ENCODE measurements at regions not wholly inside any gene's neighbourhood (a gene's known extent, or its start where the extent isn't known, plus 50 kb on each side); places are given as distances from the start of the nearest gene placed in this dataset.
"Not testable (repeated sequence)": the region's sequence is repeated elsewhere in the genome, so short reads cannot be mapped to it uniquely, and the experiment has no call there.

DNA sequence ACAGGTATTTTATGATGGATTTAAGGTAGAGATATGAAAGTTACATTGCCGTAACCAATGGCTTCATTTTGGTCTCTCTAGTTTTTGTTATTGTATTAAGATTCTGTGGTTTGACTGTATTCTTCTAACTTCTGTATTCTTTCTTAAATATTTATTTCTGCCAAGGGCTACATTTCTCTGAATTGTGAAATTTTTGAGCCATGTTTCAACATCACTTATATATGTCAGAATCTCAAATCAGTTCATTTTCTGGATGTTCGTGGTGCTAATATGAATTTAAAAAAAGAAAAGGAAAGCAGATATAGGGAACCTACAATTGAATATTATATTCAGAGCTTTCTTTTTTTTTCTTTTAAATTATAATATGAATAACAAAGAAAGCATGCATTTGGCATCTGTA lies 142.7 kb downstream of the ANXA1 start:
- DNase-seq (ENCODE audit: low read depth) = no peak
- TF ChIP-seq, protein P1, sequence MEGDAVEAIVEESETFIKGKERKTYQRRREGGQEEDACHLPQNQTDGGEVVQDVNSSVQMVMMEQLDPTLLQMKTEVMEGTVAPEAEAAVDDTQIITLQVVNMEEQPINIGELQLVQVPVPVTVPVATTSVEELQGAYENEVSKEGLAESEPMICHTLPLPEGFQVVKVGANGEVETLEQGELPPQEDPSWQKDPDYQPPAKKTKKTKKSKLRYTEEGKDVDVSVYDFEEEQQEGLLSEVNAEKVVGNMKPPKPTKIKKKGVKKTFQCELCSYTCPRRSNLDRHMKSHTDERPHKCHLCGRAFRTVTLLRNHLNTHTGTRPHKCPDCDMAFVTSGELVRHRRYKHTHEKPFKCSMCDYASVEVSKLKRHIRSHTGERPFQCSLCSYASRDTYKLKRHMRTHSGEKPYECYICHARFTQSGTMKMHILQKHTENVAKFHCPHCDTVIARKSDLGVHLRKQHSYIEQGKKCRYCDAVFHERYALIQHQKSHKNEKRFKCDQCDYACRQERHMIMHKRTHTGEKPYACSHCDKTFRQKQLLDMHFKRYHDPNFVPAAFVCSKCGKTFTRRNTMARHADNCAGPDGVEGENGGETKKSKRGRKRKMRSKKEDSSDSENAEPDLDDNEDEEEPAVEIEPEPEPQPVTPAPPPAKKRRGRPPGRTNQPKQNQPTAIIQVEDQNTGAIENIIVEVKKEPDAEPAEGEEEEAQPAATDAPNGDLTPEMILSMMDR (IDR thresholded peaks at IDR 0.05; ENCODE audit: control insufficient read depth, insufficient read depth, low read depth, low read length, missing control alignments) = no peak
- no peak overlapping the region for H3K4me3 ChIP-seq (ENCODE audit: control insufficient read depth, low read depth, low read length)

GRCh38 chr9:73325983-73326382 lies 174.3 kb downstream of the ANXA1 start:
- TF ChIP-seq, protein P1 (IDR thresholded peaks at IDR 0.05; ENCODE audit: control insufficient read depth, insufficient read depth, low read depth, low read length, missing control alignments) = no peak
- DNase-seq (ENCODE audit: low read depth) = no peak
- H3K4me3 ChIP-seq (ENCODE audit: control insufficient read depth, low read depth, low read length) = no peak overlapping the region

DNA sequence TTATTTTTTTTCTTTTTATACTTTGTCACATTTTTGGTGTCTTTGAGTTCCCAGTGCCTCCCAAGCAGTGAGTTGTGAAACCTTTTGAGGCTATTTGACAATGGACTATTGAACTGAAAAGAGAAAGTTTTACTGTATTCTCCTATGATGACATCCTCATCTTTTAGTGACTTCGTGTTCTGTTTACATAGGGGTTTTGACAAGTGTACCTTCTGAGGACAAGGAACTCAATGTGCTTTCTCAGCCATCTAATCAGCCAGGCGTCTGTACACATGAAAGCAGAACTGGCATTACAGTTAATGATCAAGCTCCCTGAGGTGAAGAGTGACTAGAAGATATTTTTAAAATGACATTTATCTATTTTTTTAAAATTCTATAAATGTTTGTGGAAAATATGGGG lies 175.5 kb downstream of the ANXA1 start:
- DNase-seq (ENCODE audit: low read depth) = no peak
- no peak overlapping the region for H3K4me3 ChIP-seq (ENCODE audit: control insufficient read depth, low read depth, low read length)
- TF ChIP-seq, protein P1 (IDR thresholded peaks at IDR 0.05; ENCODE audit: control insufficient read depth, insufficient read depth, low read depth, low read length, missing control alignments) = no peak

DNA sequence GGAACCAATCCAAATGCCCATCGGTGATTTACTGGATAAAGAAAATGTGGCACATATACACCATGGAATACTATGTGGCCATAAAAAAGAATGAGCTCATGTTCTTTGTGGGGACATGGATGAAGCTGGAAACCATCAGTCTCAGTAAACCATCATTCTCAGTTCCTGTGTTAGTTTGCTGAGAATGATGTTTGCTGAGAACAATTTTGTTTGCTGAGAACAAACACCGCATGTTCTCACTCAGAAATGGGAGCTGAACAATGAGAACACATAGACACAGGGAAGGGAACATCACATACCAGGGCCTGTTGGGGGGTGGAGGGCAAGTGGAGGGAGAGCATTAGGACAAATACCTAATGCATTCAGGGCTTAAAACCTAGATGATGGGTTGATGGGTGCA lies 185.5 kb downstream of the ANXA1 start:
- not testable (repeated sequence) for H3K4me3 ChIP-seq (ENCODE audit: control insufficient read depth, low read depth, low read length); DNase-seq (ENCODE audit: low read depth)

- TF ChIP-seq, protein P1 (IDR thresholded peaks at IDR 0.05; ENCODE audit: control insufficient read depth, insufficient read depth, low read depth, low read length, missing control alignments) = no peak
- H3K4me3 ChIP-seq (ENCODE audit: control insufficient read depth, low read depth, low read length) = no peak overlapping the region
- DNase-seq (ENCODE audit: low read depth) = no peak
Observed at GRCh38 chr9:73344060-73344459, 192.4 kb downstream of the ANXA1 start.

- TF ChIP-seq, protein P1 (IDR thresholded peaks at IDR 0.05; ENCODE audit: control insufficient read depth, insufficient read depth, low read depth, low read length, missing control alignments) = no peak
- no peak for DNase-seq (ENCODE audit: low read depth)
- H3K4me3 ChIP-seq (ENCODE audit: control insufficient read depth, low read depth, low read length) = no peak overlapping the region
Observed at GRCh38 chr9:73347123-73347522, 195.5 kb downstream of the ANXA1 start.

GRCh38 chr9:73347720-73348119 lies 196.1 kb downstream of the ANXA1 start:
- H3K4me3 ChIP-seq (ENCODE audit: control insufficient read depth, low read depth, low read length) = no peak overlapping the region
- no peak for DNase-seq (ENCODE audit: low read depth)
- TF ChIP-seq, protein P1 (IDR thresholded peaks at IDR 0.05; ENCODE audit: control insufficient read depth, insufficient read depth, low read depth, low read length, missing control alignments) = no peak

Measured in AG09309 (cell line).